ENCODE measurements at regions not wholly inside any gene's neighbourhood (a gene's known extent, or its start where the extent isn't known, plus 50 kb on each side); places are given as distances from the start of the nearest gene placed in this dataset.

- TF ChIP-seq TAF1 (IDR thresholded peaks at IDR 0.05; ENCODE audit: borderline replicate concordance, insufficient read depth, low read length) (no peak), FOXP2 (optimal IDR thresholded peaks at IDR 0.05; ENCODE audit: borderline replicate concordance, extremely low read depth, extremely low read length, insufficient read depth) (no peak), SIN3A (IDR thresholded peaks at IDR 0.05; ENCODE audit: borderline replicate concordance, insufficient read depth, low read length) (no peak), POLR2AphosphoS5 (IDR thresholded peaks at IDR 0.05; ENCODE audit: low read depth, low read length) (no peak)
- TF ChIP-seq, protein P1, sequence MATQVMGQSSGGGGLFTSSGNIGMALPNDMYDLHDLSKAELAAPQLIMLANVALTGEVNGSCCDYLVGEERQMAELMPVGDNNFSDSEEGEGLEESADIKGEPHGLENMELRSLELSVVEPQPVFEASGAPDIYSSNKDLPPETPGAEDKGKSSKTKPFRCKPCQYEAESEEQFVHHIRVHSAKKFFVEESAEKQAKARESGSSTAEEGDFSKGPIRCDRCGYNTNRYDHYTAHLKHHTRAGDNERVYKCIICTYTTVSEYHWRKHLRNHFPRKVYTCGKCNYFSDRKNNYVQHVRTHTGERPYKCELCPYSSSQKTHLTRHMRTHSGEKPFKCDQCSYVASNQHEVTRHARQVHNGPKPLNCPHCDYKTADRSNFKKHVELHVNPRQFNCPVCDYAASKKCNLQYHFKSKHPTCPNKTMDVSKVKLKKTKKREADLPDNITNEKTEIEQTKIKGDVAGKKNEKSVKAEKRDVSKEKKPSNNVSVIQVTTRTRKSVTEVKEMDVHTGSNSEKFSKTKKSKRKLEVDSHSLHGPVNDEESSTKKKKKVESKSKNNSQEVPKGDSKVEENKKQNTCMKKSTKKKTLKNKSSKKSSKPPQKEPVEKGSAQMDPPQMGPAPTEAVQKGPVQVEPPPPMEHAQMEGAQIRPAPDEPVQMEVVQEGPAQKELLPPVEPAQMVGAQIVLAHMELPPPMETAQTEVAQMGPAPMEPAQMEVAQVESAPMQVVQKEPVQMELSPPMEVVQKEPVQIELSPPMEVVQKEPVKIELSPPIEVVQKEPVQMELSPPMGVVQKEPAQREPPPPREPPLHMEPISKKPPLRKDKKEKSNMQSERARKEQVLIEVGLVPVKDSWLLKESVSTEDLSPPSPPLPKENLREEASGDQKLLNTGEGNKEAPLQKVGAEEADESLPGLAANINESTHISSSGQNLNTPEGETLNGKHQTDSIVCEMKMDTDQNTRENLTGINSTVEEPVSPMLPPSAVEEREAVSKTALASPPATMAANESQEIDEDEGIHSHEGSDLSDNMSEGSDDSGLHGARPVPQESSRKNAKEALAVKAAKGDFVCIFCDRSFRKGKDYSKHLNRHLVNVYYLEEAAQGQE (IDR thresholded peaks at IDR 0.05; ENCODE audit: insufficient read depth in 1 of 2, low read depth in 2 of 2, low read length in 2 of 2), result no peak
Observed at GRCh38 chr1:103854279-103854678, 104.6 kb downstream of the AMY1C start.

- no peak for TF ChIP-seq FOXP2 (optimal IDR thresholded peaks at IDR 0.05; ENCODE audit: borderline replicate concordance, extremely low read depth, extremely low read length, insufficient read depth)
- TF ChIP-seq, protein P1 (IDR thresholded peaks at IDR 0.05; ENCODE audit: insufficient read depth in 1 of 2, low read depth in 2 of 2, low read length in 2 of 2), result no peak
- TF ChIP-seq SIN3A (IDR thresholded peaks at IDR 0.05; ENCODE audit: borderline replicate concordance, insufficient read depth, low read length), result no peak
- no peak for TF ChIP-seq POLR2AphosphoS5 (IDR thresholded peaks at IDR 0.05; ENCODE audit: low read depth, low read length)
- no peak for TF ChIP-seq TAF1 (IDR thresholded peaks at IDR 0.05; ENCODE audit: borderline replicate concordance, insufficient read depth, low read length)
Observed at GRCh38 chr1:103859721-103860120, 110.0 kb downstream of the AMY1C start.

DNA sequence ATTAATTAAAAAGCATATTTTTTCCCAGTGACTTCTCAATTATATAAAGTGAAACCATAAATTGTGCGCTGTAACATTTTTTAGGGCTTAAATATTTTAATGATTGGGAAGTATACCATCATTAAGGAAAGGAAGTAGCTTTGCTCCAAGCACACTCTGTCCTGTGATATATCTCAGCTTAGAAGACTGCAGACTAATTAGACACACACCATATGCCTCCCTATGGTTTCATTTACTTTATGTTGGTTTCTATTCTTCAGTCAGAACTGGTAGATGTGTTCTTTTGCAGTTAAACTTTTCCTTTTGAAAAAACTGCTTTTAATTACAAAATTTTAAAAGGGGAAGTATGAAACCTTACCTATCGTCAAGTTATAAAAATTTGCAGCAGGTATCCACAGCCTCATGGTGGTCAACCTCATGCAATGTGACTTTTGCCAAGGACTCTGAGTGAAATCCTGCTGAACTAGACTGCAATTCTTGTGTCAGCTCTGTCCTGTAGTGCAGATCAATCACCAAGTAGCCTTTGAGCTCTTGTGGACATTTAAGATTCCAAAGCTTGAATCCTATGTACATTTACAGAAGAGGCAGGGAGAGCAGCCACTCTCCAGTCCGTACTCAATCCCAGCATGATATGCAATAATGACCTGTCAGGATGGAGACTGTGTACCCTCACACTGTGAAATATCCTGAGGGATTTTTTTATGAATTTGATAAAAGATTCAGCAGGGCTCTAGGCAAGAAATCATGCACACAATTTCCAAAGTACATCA lies 149.1 kb downstream of the AMY1C start:
- TF ChIP-seq POLR2AphosphoS5 (IDR thresholded peaks at IDR 0.05; ENCODE audit: low read depth, low read length), result no peak
- no peak for TF ChIP-seq SIN3A (IDR thresholded peaks at IDR 0.05; ENCODE audit: borderline replicate concordance, insufficient read depth, low read length)
- TF ChIP-seq, protein P1 (IDR thresholded peaks at IDR 0.05; ENCODE audit: insufficient read depth in 1 of 2, low read depth in 2 of 2, low read length in 2 of 2), result no peak
- no peak for TF ChIP-seq TAF1 (IDR thresholded peaks at IDR 0.05; ENCODE audit: borderline replicate concordance, insufficient read depth, low read length)
- TF ChIP-seq FOXP2 (optimal IDR thresholded peaks at IDR 0.05; ENCODE audit: borderline replicate concordance, extremely low read depth, extremely low read length, insufficient read depth), result no peak

GRCh38 chr1:103900005-103900404 lies 150.3 kb downstream of the AMY1C start:
- TF ChIP-seq TAF1 (IDR thresholded peaks at IDR 0.05; ENCODE audit: borderline replicate concordance, insufficient read depth, low read length) (no peak), POLR2AphosphoS5 (IDR thresholded peaks at IDR 0.05; ENCODE audit: low read depth, low read length) (no peak), FOXP2 (optimal IDR thresholded peaks at IDR 0.05; ENCODE audit: borderline replicate concordance, extremely low read depth, extremely low read length, insufficient read depth) (no peak), SIN3A (IDR thresholded peaks at IDR 0.05; ENCODE audit: borderline replicate concordance, insufficient read depth, low read length) (no peak)
- TF ChIP-seq, protein P1 (IDR thresholded peaks at IDR 0.05; ENCODE audit: insufficient read depth in 1 of 2, low read depth in 2 of 2, low read length in 2 of 2), result no peak
